ENCODE measurements at regions not wholly inside any gene's neighbourhood (a gene's known extent, or its start where the extent isn't known, plus 50 kb on each side); places are given as distances from the start of the nearest gene placed in this dataset.

DNA sequence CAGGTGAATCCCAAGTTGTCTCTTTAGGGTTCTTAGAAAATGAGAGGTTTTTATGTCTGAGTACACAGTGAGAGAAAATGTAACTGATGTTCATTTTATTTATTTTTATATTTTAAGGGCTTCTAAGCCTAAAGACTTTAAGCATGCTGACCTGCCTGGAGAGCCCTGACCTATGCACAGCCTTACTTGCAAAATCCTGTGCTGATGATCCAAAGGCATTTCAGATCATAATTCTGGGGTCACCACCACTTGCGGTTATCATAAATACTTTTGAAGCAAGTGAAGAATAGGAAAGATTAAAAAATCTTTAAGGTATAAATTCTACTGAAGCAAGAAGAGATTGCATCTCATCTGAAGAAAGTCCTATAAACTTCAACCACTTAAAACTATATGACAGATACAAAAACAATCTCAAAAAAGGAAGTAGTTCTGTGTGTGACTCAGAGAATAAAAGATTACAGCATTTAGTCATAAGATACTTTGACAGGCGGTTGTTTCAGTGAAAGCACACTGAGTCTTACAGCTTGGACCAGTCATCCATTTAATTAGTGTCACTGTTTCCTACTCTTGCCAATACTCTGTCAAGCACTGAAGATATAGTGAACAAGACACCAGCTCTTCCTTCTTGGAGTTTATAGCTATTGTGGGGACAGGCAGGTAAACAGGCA is 245.2 kb upstream of the DIPK2B start:
- TF ChIP-seq, protein P1, sequence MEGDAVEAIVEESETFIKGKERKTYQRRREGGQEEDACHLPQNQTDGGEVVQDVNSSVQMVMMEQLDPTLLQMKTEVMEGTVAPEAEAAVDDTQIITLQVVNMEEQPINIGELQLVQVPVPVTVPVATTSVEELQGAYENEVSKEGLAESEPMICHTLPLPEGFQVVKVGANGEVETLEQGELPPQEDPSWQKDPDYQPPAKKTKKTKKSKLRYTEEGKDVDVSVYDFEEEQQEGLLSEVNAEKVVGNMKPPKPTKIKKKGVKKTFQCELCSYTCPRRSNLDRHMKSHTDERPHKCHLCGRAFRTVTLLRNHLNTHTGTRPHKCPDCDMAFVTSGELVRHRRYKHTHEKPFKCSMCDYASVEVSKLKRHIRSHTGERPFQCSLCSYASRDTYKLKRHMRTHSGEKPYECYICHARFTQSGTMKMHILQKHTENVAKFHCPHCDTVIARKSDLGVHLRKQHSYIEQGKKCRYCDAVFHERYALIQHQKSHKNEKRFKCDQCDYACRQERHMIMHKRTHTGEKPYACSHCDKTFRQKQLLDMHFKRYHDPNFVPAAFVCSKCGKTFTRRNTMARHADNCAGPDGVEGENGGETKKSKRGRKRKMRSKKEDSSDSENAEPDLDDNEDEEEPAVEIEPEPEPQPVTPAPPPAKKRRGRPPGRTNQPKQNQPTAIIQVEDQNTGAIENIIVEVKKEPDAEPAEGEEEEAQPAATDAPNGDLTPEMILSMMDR (IDR thresholded peaks at IDR 0.05), result no peak
- TF ChIP-seq POLR2AphosphoS5 (IDR thresholded peaks at IDR 0.05; ENCODE audit: low read depth, low read length) (no peak), TCF7L2 (IDR thresholded peaks at IDR 0.05; ENCODE audit: low read depth, low read length) (no peak)

Data from Panc1 (cell line).